Ecto neural progenitor cell (in vitro differentiated cells): ENCODE measurements at regions not wholly inside any gene's neighbourhood (a gene's known extent, or its start where the extent isn't known, plus 50 kb on each side); places are given as distances from the start of the nearest gene placed in this dataset.

ENCODE experiments used
- DNase-seq: peaks from one replicate; pipeline ENCODE4 v3.0.0-alpha.2; 2018; ENCODE audit warnings: low spot score

- DNase-seq: no peak
Measured at GRCh38 chr14:49971156-49972130, 78.6 kb downstream of the ARF6 start.

GRCh38 chr14:49972131-49972671 lies 79.3 kb downstream of the ARF6 start:
- no peak for DNase-seq

GRCh38 chr14:49972823-49973222 lies 79.9 kb downstream of the ARF6 start:
- DNase-seq: no peak

GRCh38 chr14:49975276-49975675 lies 82.4 kb downstream of the ARF6 start:
- DNase-seq: no peak

GRCh38 chr14:49975799-49976198 lies 82.9 kb downstream of the ARF6 start:
- no peak for DNase-seq

- DNase-seq: no peak
Measured at GRCh38 chr14:49977126-49977841, 84.4 kb downstream of the ARF6 start.

GRCh38 chr14:49980027-49980426 lies 87.1 kb downstream of the ARF6 start:
- no peak for DNase-seq

- no peak for DNase-seq
Measured at GRCh38 chr14:49982082-49982481, 89.2 kb downstream of the ARF6 start.

GRCh38 chr14:49982501-49982951 lies 89.6 kb downstream of the ARF6 start:
- no peak for DNase-seq

- DNase-seq: no peak
Measured at GRCh38 chr14:49984424-49984823, 91.5 kb downstream of the ARF6 start.

GRCh38 chr14:49986343-49987014 lies 93.6 kb downstream of the ARF6 start:
- no peak for DNase-seq

GRCh38 chr14:49988080-49988990 lies 95.5 kb downstream of the ARF6 start:
- no peak for DNase-seq

GRCh38 chr14:49989966-49990365 lies 97.1 kb downstream of the ARF6 start:
- no peak for DNase-seq

- DNase-seq: peak; percentile 49
Measured at GRCh38 chr14:49991491-49991890, 98.6 kb downstream of the ARF6 start.

- no peak for DNase-seq
Measured at GRCh38 chr14:49992036-49992435, 99.2 kb downstream of the ARF6 start.

- no peak for DNase-seq
Measured at GRCh38 chr14:49992448-49992847, 99.6 kb downstream of the ARF6 start.

- no peak for DNase-seq
Measured at GRCh38 chr14:49992901-49993339, 100.0 kb downstream of the ARF6 start.

GRCh38 chr14:49993565-49993964 lies 100.7 kb downstream of the ARF6 start:
- DNase-seq: no peak

- no peak for DNase-seq
Measured at GRCh38 chr14:49994951-49995561, 102.2 kb downstream of the ARF6 start.

GRCh38 chr14:49997991-49998390 lies 105.1 kb downstream of the ARF6 start:
- no peak for DNase-seq
